ENCODE measurements at regions not wholly inside any gene's neighbourhood (a gene's known extent, or its start where the extent isn't known, plus 50 kb on each side); places are given as distances from the start of the nearest gene placed in this dataset.

DNA sequence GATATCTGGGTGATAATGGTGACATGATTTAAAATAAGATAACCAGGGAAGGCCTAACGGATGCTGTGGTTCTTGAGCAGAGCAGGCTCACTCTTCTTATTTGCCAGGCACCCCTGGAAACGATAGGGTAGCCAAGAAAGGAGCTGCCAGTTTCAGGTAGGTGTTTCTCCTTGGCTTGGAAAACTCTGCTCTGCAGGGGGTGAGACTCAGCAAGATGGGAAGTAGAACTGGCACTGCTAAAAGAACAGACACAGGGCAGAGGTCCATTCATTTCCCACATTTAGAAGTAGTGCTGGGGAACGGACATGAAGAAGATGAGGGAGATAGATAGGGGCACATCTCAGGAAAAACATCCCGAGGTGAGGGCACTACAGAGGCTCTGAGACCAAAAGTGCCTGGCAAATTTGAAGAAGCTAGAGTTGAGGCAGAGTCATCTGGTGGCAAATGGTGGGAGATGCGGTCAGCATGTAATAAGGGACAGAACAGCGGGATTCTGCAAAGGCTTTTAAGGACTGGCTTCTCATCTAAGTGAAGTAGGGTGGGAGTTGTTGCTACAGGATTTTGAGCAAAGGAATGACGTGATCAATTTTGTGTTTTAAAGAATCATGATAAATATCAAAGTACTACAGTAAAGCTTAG is 323.4 kb upstream of the PLSCR5 start:
- TF ChIP-seq, protein P1, sequence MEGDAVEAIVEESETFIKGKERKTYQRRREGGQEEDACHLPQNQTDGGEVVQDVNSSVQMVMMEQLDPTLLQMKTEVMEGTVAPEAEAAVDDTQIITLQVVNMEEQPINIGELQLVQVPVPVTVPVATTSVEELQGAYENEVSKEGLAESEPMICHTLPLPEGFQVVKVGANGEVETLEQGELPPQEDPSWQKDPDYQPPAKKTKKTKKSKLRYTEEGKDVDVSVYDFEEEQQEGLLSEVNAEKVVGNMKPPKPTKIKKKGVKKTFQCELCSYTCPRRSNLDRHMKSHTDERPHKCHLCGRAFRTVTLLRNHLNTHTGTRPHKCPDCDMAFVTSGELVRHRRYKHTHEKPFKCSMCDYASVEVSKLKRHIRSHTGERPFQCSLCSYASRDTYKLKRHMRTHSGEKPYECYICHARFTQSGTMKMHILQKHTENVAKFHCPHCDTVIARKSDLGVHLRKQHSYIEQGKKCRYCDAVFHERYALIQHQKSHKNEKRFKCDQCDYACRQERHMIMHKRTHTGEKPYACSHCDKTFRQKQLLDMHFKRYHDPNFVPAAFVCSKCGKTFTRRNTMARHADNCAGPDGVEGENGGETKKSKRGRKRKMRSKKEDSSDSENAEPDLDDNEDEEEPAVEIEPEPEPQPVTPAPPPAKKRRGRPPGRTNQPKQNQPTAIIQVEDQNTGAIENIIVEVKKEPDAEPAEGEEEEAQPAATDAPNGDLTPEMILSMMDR (IDR thresholded peaks at IDR 0.05), result no peak
- TF ChIP-seq POLR2A (IDR thresholded peaks at IDR 0.05), result no peak

Measured in right lobe of liver (tissue), 4 donors.